ENCODE measurements at regions not wholly inside any gene's neighbourhood (a gene's known extent, or its start where the extent isn't known, plus 50 kb on each side); places are given as distances from the start of the nearest gene placed in this dataset.

DNA sequence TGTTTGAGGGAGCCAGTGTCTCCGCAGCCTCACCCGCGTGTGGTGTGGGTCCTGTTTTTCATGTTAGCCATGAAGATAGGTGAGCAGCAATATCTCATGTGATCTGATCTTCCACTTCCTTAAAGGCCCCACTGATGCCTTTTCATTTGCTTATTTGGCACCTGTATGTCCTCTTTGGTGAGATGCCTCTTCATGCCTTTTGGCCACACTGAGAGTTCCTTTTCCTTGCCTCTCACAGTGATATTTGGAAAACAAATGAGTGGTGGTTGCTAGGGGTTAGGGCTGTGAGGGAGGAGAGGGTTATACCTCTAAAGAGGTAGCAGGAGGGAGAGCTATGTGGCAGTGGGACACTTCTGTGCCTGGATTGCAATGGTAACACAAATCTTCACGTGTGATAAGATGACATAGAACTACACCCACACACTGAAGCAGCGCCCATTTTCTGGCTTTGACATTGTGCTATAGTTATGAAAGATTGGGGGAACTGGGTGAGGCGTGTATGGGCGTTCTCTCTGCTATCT lies 90.4 kb upstream of the TNS3 start:
- TF ChIP-seq CTCF (IDR thresholded peaks at IDR 0.05; ENCODE audit: low read length) (no peak), EZH2 (IDR thresholded peaks at IDR 0.05; ENCODE audit: borderline replicate concordance, low read length) (no peak)

Measured in OCI-LY1 (cell line).